H9 (cell line): ENCODE measurements at regions not wholly inside any gene's neighbourhood (a gene's known extent, or its start where the extent isn't known, plus 50 kb on each side); places are given as distances from the start of the nearest gene placed in this dataset.

ENCODE experiments used
- DNase-seq: peaks from one replicate; pipeline ENCODE4 v3.0.0-alpha.2; 2017
- H2AFZ ChIP-seq: one replicate; pipeline ENCODE4 v1.6.1; 2013; ENCODE audit warnings: mild to moderate bottlenecking, low read length, control low read depth, moderate library complexity
- H2AK5ac ChIP-seq: 2 replicates; pipeline ENCODE4 v1.6.1; 2013; ENCODE audit warnings: low read length, control low read depth, mixed read lengths; ENCODE audit not compliant: insufficient read length
- H2BK120ac ChIP-seq: one replicate; pipeline ENCODE4 v1.6.1; 2013; ENCODE audit warnings: low read depth, mild to moderate bottlenecking, low read length, control low read depth, inconsistent platforms; ENCODE audit not compliant: poor library complexity, severe bottlenecking
- H2BK12ac ChIP-seq: 2 replicates; pipeline ENCODE4 v1.6.1; 2013; ENCODE audit warnings: low read length, control low read depth, mixed read lengths, low read depth; ENCODE audit not compliant: insufficient read length
- H2BK15ac ChIP-seq: 2 replicates; pipeline ENCODE4 v1.6.1; 2013; ENCODE audit warnings: low read depth, low read length, control low read depth
- H2BK20ac ChIP-seq: one replicate; pipeline ENCODE4 v1.6.1; 2013; ENCODE audit warnings: low read depth, mild to moderate bottlenecking, low read length, control low read depth, inconsistent platforms; ENCODE audit not compliant: poor library complexity, severe bottlenecking
- H2BK5ac ChIP-seq: 2 replicates; pipeline ENCODE4 v1.6.1; 2013; ENCODE audit warnings: low read length, control low read depth, mixed read lengths; ENCODE audit not compliant: insufficient read length
- H3K14ac ChIP-seq: 2 replicates; pipeline ENCODE4 v1.6.1; 2013; ENCODE audit warnings: low read length, control low read depth; ENCODE audit not compliant: insufficient read depth
- H3K18ac ChIP-seq: 2 replicates; pipeline ENCODE4 v1.6.1; 2013; ENCODE audit warnings: low read depth, mild to moderate bottlenecking, mixed read lengths, low read length, control low read depth; ENCODE audit not compliant: insufficient read length
- H3K23ac ChIP-seq: 2 replicates; pipeline ENCODE4 v1.6.1; 2013; ENCODE audit warnings: low read length, control low read depth, mixed read lengths, low read depth; ENCODE audit not compliant: insufficient read length
- H3K23me2 ChIP-seq: 2 replicates; pipeline ENCODE4 v1.6.1; 2013; ENCODE audit warnings: low read depth, mild to moderate bottlenecking, mixed read lengths, low read length, control low read depth; ENCODE audit not compliant: insufficient read length, poor library complexity, severe bottlenecking
- H3K27ac ChIP-seq: 2 replicates; pipeline ENCODE4 v1.5.1; 2013; ENCODE audit warnings: low read length, control low read depth, mixed read lengths, low read depth; ENCODE audit not compliant: insufficient read length
- H3K27me3 ChIP-seq: 2 replicates; pipeline ENCODE4 v1.6.1; 2013; ENCODE audit warnings: low read length, control low read depth, inconsistent platforms; ENCODE audit not compliant: insufficient read depth
- H3K4ac ChIP-seq: 2 replicates; pipeline ENCODE4 v1.6.1; 2013; ENCODE audit warnings: low read depth, mild to moderate bottlenecking, control low read depth, inconsistent platforms, low read length, moderate library complexity
- H3K4me1 ChIP-seq: 2 replicates; pipeline ENCODE4 v1.6.1; 2013; ENCODE audit warnings: low read length, control low read depth, inconsistent platforms; ENCODE audit not compliant: insufficient read depth
- H3K4me2 ChIP-seq: 2 replicates; pipeline ENCODE4 v1.6.1; 2013; ENCODE audit warnings: low read length, control low read depth, mixed read lengths; ENCODE audit not compliant: insufficient read length, insufficient read depth
- H3K56ac ChIP-seq: 2 replicates; pipeline ENCODE4 v1.6.1; 2013; ENCODE audit warnings: low read depth, mild to moderate bottlenecking, mixed read lengths, low read length, control low read depth; ENCODE audit not compliant: insufficient read length
- H3K79me1 ChIP-seq: 2 replicates; pipeline ENCODE4 v1.6.1; 2013; ENCODE audit warnings: low read depth, mild to moderate bottlenecking, moderate library complexity, low read length, control low read depth, inconsistent platforms; ENCODE audit not compliant: insufficient read depth, poor library complexity, severe bottlenecking
- H3K79me2 ChIP-seq: 2 replicates; pipeline ENCODE4 v1.6.1; 2013; ENCODE audit warnings: low read length, control low read depth, inconsistent platforms; ENCODE audit not compliant: insufficient read depth
- H3K9ac ChIP-seq: 2 replicates; pipeline ENCODE4 v1.6.1; 2013; ENCODE audit warnings: low read length, control low read depth, mixed read lengths; ENCODE audit not compliant: insufficient read length; ENCODE audit errors: extremely low read depth
- H3K9me3 ChIP-seq: one replicate; pipeline ENCODE4 v1.6.1; 2013; ENCODE audit warnings: low read depth, low read length, inconsistent platforms; ENCODE audit not compliant: control insufficient read depth
- H3T11ph ChIP-seq: one replicate; pipeline ENCODE4 v1.6.1; 2013; ENCODE audit warnings: mild to moderate bottlenecking, low read length, control low read depth, inconsistent platforms
- H4K20me1 ChIP-seq: one replicate; pipeline ENCODE4 v1.6.1; 2013; ENCODE audit not compliant: control insufficient read depth, insufficient read length, insufficient read depth
- H4K5ac ChIP-seq: 2 replicates; pipeline ENCODE4 v1.6.1; 2013; ENCODE audit warnings: low read depth, mild to moderate bottlenecking, mixed read lengths, low read length, control low read depth; ENCODE audit not compliant: insufficient read length
- H4K8ac ChIP-seq: replicated peaks from 2 replicates; pipeline ENCODE4 v1.6.1; 2013; ENCODE audit warnings: low read length, control low read depth, mixed read lengths, low read depth; ENCODE audit not compliant: insufficient read length
- H4K91ac ChIP-seq: 2 replicates; pipeline ENCODE4 v1.6.1; 2013; ENCODE audit warnings: low read depth, mild to moderate bottlenecking, moderate library complexity, mixed read lengths, low read length, control low read depth; ENCODE audit not compliant: insufficient read length
- H3K27ac Mint-ChIP-seq, 3 experiments: 2 replicates in 2 of 3; 3 replicates in 1 of 3; pipeline ENCODE4 v1.8.0; 2020 to 2021; ENCODE audit warnings: mixed read lengths in 3 of 3, mild to moderate bottlenecking in 1 of 3, moderate library complexity in 1 of 3
- H3K27me3 Mint-ChIP-seq: 2 replicates; pipeline ENCODE4 v1.8.0; 2021; ENCODE audit warnings: low read depth, mild to moderate bottlenecking, moderate library complexity, mixed read lengths
- H3K36me3 Mint-ChIP-seq, 3 experiments: 2 replicates in 2 of 3; 3 replicates in 1 of 3; pipeline ENCODE4 v1.8.0; 2020 to 2021; ENCODE audit warnings: low read depth in 3 of 3, mixed read lengths in 3 of 3; ENCODE audit not compliant: insufficient read depth in 1 of 3
- H3K4me1 Mint-ChIP-seq, 2 experiments: 2 replicates each; pipeline ENCODE4 v1.8.0; 2020; ENCODE audit warnings: mixed read lengths in 2 of 2
- H3K4me3 Mint-ChIP-seq, 2 experiments: 2 replicates in 1 of 2; 3 replicates in 1 of 2; pipeline ENCODE4 v1.8.0; 2020 to 2021; ENCODE audit warnings: mild to moderate bottlenecking in 2 of 2, mixed read lengths in 2 of 2, moderate library complexity in 1 of 2
- H3K9me3 Mint-ChIP-seq, 2 experiments: 2 replicates in 1 of 2; 3 replicates in 1 of 2; pipeline ENCODE4 v1.8.0; 2020; ENCODE audit warnings: mild to moderate bottlenecking in 2 of 2, mixed read lengths in 2 of 2, moderate library complexity in 1 of 2
- CTCF ChIP-seq: fragments of 200-600 bp; sonication (generic); conservative IDR thresholded peaks from 3 replicates; pipeline ENCODE4 v1.8.0; 2021; ENCODE audit warnings: antibody characterized with exemption, mild to moderate bottlenecking
- WGBS: extraction: QIAGEN DNeasy Blood & Tissue Kit; methylation state at CpG from one replicate; pipeline ENCODE4 v1.1.7; 2013; ENCODE audit warnings: missing lambda C conversion rate, low lambda C conversion rate, mixed read lengths; ENCODE audit not compliant: insufficient read length; ENCODE audit errors: extremely low coverage; 5-methylcytosine and 5-hydroxymethylcytosine counted together

- H4K5ac ChIP-seq, result no peak overlapping the region
- H3K4ac ChIP-seq, result no peak overlapping the region
- H3K36me3 Mint-ChIP-seq, result peaks cover 0 to 12% (median 8%) of the 10 kb centered on the region in 3 experiments; a peak in 4 of 7 replicates
- H3K23ac ChIP-seq, result no peak overlapping the region
- no peak overlapping the region for H3K4me3 Mint-ChIP-seq
- H3K79me1 ChIP-seq, result no peaks in the 10 kb centered on the region
- H3K23me2 ChIP-seq, result no peaks in the 10 kb centered on the region
- no peaks in the 10 kb centered on the region for H3K4me1 ChIP-seq
- H2BK5ac ChIP-seq, result no peak overlapping the region
- peaks cover 0 to 2% of the 10 kb centered on the region in 2 experiments; a peak in 1 of 4 replicates for H3K4me1 Mint-ChIP-seq
- whole genome bisulfite sequencing, result no CpG with 5 or more reads among the region's 1 CpG
- H3K27me3 Mint-ChIP-seq, result no peaks in the 10 kb centered on the region
- no peak overlapping the region for H2BK12ac ChIP-seq
- H2AK5ac ChIP-seq, result no peak overlapping the region
- no peak overlapping the region for H2AFZ ChIP-seq
- no peak overlapping the region for H4K91ac ChIP-seq
- DNase-seq, result no peak
- no peak overlapping the region for H2BK20ac ChIP-seq
- H3K9me3 Mint-ChIP-seq, result peaks cover 17 to 18% of the 10 kb centered on the region in 2 experiments; a peak in 4 of 5 replicates
- H3K27ac Mint-ChIP-seq, result no peak overlapping the region; a peak in 1 of 7 replicates
- H3K9ac ChIP-seq, result no peak overlapping the region
- no peak overlapping the region for H2BK120ac ChIP-seq
- H2BK15ac ChIP-seq, result no peak overlapping the region
- no peaks in the 10 kb centered on the region for H3K9me3 ChIP-seq
- no peak overlapping the region for H3K4me2 ChIP-seq
- H4K8ac ChIP-seq, result no peak overlapping the region
- no peaks in the 10 kb centered on the region for H3K27me3 ChIP-seq
- no peak overlapping the region for H3T11ph ChIP-seq
- TF ChIP-seq CTCF, result no peak
- H3K27ac ChIP-seq, result no peak overlapping the region
- H4K20me1 ChIP-seq, result no peaks in the 10 kb centered on the region
- H3K79me2 ChIP-seq, result no peaks in the 10 kb centered on the region
- no peak overlapping the region for H3K18ac ChIP-seq
- H3K56ac ChIP-seq, result no peak overlapping the region
- no peak overlapping the region for H3K14ac ChIP-seq
Observed at GRCh38 chrX:125577479-125577878, 257.8 kb downstream of the TEX13C start.
